GM23338 (cell line): ENCODE measurements at regions not wholly inside any gene's neighbourhood (a gene's known extent, or its start where the extent isn't known, plus 50 kb on each side); places are given as distances from the start of the nearest gene placed in this dataset.

Experiments
- ATAC-seq: fragments of 200-7000 bp; cut with Tn5 transposase; 3 replicates; pipeline ENCODE4 v1.9.1; 2020
- DNase-seq: peaks from one replicate; pipeline ENCODE4 v3.0.0-alpha.2; 2015; ENCODE audit warnings: low spot score
- H2AFZ ChIP-seq: fragments of 200-600 bp; sonication (generic); 2 replicates; pipeline ENCODE4 v1.8.0; 2016; ENCODE audit warnings: antibody characterized with exemption, mild to moderate bottlenecking, moderate library complexity
- H3F3A ChIP-seq: fragments of 200-600 bp; sonication (generic); replicated peaks from 2 replicates; pipeline ENCODE4 v1.8.0; 2017; ENCODE audit warnings: antibody characterized with exemption, mixed run types, low read depth
- H3K27ac ChIP-seq: fragments of 200-600 bp; sonication (generic); 2 replicates; pipeline ENCODE4 v1.6.1; 2016; ENCODE audit warnings: low read depth
- H3K27me3 ChIP-seq: fragments of 200-600 bp; sonication (generic); 2 replicates; pipeline ENCODE4 v1.8.0; 2016; ENCODE audit warnings: mild to moderate bottlenecking, mixed run types, moderate library complexity; ENCODE audit not compliant: insufficient read depth
- H3K36me3 ChIP-seq: fragments of 200-600 bp; sonication (generic); 2 replicates; pipeline ENCODE4 v1.8.0; 2016; ENCODE audit warnings: mild to moderate bottlenecking; ENCODE audit not compliant: insufficient read depth
- H3K4me1 ChIP-seq: fragments of 200-600 bp; sonication (generic); 2 replicates; pipeline ENCODE4 v1.8.0; 2016; ENCODE audit warnings: mild to moderate bottlenecking, moderate library complexity; ENCODE audit not compliant: insufficient read depth
- H3K4me2 ChIP-seq: fragments of 200-600 bp; sonication (generic); 2 replicates; pipeline ENCODE4 v1.7.1; 2017; ENCODE audit warnings: mixed run types
- H3K4me3 ChIP-seq: fragments of 200-600 bp; sonication (generic); 2 replicates; pipeline ENCODE4 v1.6.1; 2016; ENCODE audit warnings: mixed run types
- H3K79me2 ChIP-seq: fragments of 200-600 bp; sonication (generic); replicated peaks from 2 replicates; pipeline ENCODE4 v1.8.0; 2017; ENCODE audit warnings: mild to moderate bottlenecking; ENCODE audit not compliant: insufficient read depth
- H3K9me2 ChIP-seq: fragments of 200-600 bp; sonication (generic); 2 replicates; pipeline ENCODE4 v1.8.0; 2017; ENCODE audit not compliant: insufficient read depth
- H4K20me1 ChIP-seq: fragments of 200-600 bp; sonication (generic); replicated peaks from 2 replicates; pipeline ENCODE4 v1.8.0; 2017; ENCODE audit warnings: mild to moderate bottlenecking; ENCODE audit not compliant: insufficient read depth
- H3K27ac Mint-ChIP-seq: 2 replicates; pipeline ENCODE4 v1.8.0; 2020; ENCODE audit warnings: inconsistent platforms, mild to moderate bottlenecking, moderate library complexity, mixed read lengths
- H3K27me3 Mint-ChIP-seq: 3 replicates; pipeline ENCODE4 v1.8.0; 2022; ENCODE audit warnings: low read depth, mild to moderate bottlenecking, moderate library complexity, mixed read lengths, inconsistent platforms; ENCODE audit not compliant: insufficient read depth, poor library complexity
- H3K36me3 Mint-ChIP-seq: 3 replicates; pipeline ENCODE4 v1.8.0; 2021; ENCODE audit warnings: low read depth, mild to moderate bottlenecking, inconsistent platforms, moderate library complexity, mixed read lengths
- H3K4me1 Mint-ChIP-seq: 3 replicates; pipeline ENCODE4 v1.8.0; 2020; ENCODE audit warnings: mild to moderate bottlenecking, inconsistent platforms, mixed read lengths
- H3K4me3 Mint-ChIP-seq: 3 replicates; pipeline ENCODE4 v1.8.0; 2021; ENCODE audit warnings: moderate library complexity, mild to moderate bottlenecking, inconsistent platforms, mixed read lengths
- H3K9me3 Mint-ChIP-seq: 3 replicates; pipeline ENCODE4 v1.8.0; 2020; ENCODE audit warnings: moderate library complexity, mild to moderate bottlenecking, inconsistent platforms, mixed read lengths
- CREB1 ChIP-seq: fragments of 250-450 bp; sonication (Bioruptor Pico); IDR thresholded peaks from 2 replicates; pipeline ENCODE4 v1.5.0; 2020; ENCODE audit warnings: low read depth, mild to moderate bottlenecking, moderate library complexity
- EZH2 ChIP-seq: fragments of 200-600 bp; sonication (generic); IDR thresholded peaks from one replicate; pipeline ENCODE4 v1.8.0; 2017; ENCODE audit warnings: antibody characterized with exemption, mild to moderate bottlenecking, low read depth; ENCODE audit not compliant: unreplicated experiment
- EZH2phosphoT487 ChIP-seq: fragments of 200-600 bp; sonication (generic); IDR thresholded peaks from one replicate; pipeline ENCODE4 v1.8.1; 2018; ENCODE audit warnings: antibody characterized with exemption; ENCODE audit not compliant: unreplicated experiment
- JUNB ChIP-seq: IDR thresholded peaks from one replicate; pipeline ENCODE4 v1.6.1; 2016; ENCODE audit warnings: antibody characterized with exemption; ENCODE audit not compliant: unreplicated experiment
- NANOG ChIP-seq: IDR thresholded peaks from 2 replicates; pipeline ENCODE4 v1.6.1; 2016; ENCODE audit warnings: antibody characterized with exemption, borderline replicate concordance
- POLR2AphosphoS5 ChIP-seq: IDR thresholded peaks from 2 replicates; pipeline ENCODE4 v1.6.1; 2016; ENCODE audit warnings: antibody characterized with exemption, low read depth
- STAT1 ChIP-seq: IDR thresholded peaks from one replicate; pipeline ENCODE4 v1.6.1; 2016; ENCODE audit warnings: antibody characterized with exemption; ENCODE audit not compliant: unreplicated experiment
- ZNF114 ChIP-seq: fragments of 250-450 bp; sonication (Bioruptor Pico); IDR thresholded peaks from 2 replicates; pipeline ENCODE4 v1.5.0; 2020; ENCODE audit warnings: mild to moderate bottlenecking, moderate library complexity
- ZNF331 ChIP-seq: fragments of 250-450 bp; sonication (Bioruptor Pico); IDR thresholded peaks from 2 replicates; pipeline ENCODE4 v1.5.0; 2020; ENCODE audit warnings: low read depth, mild to moderate bottlenecking, moderate library complexity
- TF ChIP-seq, protein P1 (sequence below): fragments of 250-450 bp; sonication (Bioruptor Pico); IDR thresholded peaks from 2 replicates; pipeline ENCODE4 v1.5.0; 2020; ENCODE audit warnings: mild to moderate bottlenecking, moderate library complexity
- TF ChIP-seq, protein P2 (sequence below), 2 experiments: fragments of 200-600 bp in 1 of 2; sonication (generic) in 1 of 2; conservative IDR thresholded peaks; 2 replicates each; pipeline versions ENCODE4 v1.5.1 to v1.6.1; 2016 to 2017; ENCODE audit warnings: antibody characterized with exemption in 2 of 2, low read depth in 2 of 2, mild to moderate bottlenecking in 2 of 2, moderate library complexity in 1 of 2
- TF ChIP-seq, protein P3 (sequence below): IDR thresholded peaks from 2 replicates; pipeline ENCODE4 v1.6.1; 2016; ENCODE audit warnings: antibody characterized with exemption
- TF ChIP-seq, protein P4 (sequence below): IDR thresholded peaks from one replicate; pipeline ENCODE4 v1.6.1; 2018; ENCODE audit warnings: antibody characterized with exemption; ENCODE audit not compliant: unreplicated experiment

DNA sequence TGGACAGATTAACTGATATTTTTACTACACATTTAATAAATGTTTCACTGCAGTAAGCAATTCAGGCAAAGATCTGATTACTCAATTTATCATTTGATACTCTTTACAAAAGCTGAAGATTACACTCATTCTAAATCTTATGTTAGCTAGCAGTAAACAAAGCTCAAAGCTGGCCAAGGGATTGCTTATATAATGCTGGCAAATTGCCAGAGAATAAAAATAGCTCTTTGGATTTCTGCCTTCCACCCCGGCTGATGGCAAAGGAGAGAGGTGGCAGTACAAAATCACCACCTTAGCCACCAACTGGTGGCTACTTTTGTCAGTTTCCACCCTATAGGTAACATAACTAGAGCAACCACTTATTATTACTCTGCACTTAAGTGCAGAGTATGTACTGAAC lies 320.5 kb downstream of the FSIP2 start:
- ATAC-seq, result no peak
- no peaks in the 10 kb centered on the region for H3K36me3 Mint-ChIP-seq

More for the DNA sequence above, 320.5 kb downstream of the FSIP2 start:
- Histone ChIP-seq H3K4me1 (peaks cover 14% of the 10 kb centered on the region), H2AFZ (no peak overlapping the region), H3F3A (no peaks in the 10 kb centered on the region), H3K9me2 (no peaks in the 10 kb centered on the region), H3K4me3 (no peak overlapping the region), H3K79me2 (no peaks in the 10 kb centered on the region), H3K36me3 (no peaks in the 10 kb centered on the region), H3K4me2 (peak overlapping the region; percentile 1; the same call in 1 of the 2 replicates), H3K27ac (peak overlapping the region; percentile 48; the same call in 1 of the 2 replicates), H3K27me3 (no peaks in the 10 kb centered on the region), H4K20me1 (no peaks in the 10 kb centered on the region)
- H3K4me3 Mint-ChIP-seq, result no peak overlapping the region
- peaks cover 10% of the 10 kb centered on the region; the same call in 2 of the 3 replicates for H3K4me1 Mint-ChIP-seq
- DNase-seq, result no peak
- no peaks in the 10 kb centered on the region for H3K27me3 Mint-ChIP-seq
- H3K27ac Mint-ChIP-seq, result peak overlapping the region; percentile 92
- H3K9me3 Mint-ChIP-seq, result no peaks in the 10 kb centered on the region
- TF ChIP-seq, protein P1, sequence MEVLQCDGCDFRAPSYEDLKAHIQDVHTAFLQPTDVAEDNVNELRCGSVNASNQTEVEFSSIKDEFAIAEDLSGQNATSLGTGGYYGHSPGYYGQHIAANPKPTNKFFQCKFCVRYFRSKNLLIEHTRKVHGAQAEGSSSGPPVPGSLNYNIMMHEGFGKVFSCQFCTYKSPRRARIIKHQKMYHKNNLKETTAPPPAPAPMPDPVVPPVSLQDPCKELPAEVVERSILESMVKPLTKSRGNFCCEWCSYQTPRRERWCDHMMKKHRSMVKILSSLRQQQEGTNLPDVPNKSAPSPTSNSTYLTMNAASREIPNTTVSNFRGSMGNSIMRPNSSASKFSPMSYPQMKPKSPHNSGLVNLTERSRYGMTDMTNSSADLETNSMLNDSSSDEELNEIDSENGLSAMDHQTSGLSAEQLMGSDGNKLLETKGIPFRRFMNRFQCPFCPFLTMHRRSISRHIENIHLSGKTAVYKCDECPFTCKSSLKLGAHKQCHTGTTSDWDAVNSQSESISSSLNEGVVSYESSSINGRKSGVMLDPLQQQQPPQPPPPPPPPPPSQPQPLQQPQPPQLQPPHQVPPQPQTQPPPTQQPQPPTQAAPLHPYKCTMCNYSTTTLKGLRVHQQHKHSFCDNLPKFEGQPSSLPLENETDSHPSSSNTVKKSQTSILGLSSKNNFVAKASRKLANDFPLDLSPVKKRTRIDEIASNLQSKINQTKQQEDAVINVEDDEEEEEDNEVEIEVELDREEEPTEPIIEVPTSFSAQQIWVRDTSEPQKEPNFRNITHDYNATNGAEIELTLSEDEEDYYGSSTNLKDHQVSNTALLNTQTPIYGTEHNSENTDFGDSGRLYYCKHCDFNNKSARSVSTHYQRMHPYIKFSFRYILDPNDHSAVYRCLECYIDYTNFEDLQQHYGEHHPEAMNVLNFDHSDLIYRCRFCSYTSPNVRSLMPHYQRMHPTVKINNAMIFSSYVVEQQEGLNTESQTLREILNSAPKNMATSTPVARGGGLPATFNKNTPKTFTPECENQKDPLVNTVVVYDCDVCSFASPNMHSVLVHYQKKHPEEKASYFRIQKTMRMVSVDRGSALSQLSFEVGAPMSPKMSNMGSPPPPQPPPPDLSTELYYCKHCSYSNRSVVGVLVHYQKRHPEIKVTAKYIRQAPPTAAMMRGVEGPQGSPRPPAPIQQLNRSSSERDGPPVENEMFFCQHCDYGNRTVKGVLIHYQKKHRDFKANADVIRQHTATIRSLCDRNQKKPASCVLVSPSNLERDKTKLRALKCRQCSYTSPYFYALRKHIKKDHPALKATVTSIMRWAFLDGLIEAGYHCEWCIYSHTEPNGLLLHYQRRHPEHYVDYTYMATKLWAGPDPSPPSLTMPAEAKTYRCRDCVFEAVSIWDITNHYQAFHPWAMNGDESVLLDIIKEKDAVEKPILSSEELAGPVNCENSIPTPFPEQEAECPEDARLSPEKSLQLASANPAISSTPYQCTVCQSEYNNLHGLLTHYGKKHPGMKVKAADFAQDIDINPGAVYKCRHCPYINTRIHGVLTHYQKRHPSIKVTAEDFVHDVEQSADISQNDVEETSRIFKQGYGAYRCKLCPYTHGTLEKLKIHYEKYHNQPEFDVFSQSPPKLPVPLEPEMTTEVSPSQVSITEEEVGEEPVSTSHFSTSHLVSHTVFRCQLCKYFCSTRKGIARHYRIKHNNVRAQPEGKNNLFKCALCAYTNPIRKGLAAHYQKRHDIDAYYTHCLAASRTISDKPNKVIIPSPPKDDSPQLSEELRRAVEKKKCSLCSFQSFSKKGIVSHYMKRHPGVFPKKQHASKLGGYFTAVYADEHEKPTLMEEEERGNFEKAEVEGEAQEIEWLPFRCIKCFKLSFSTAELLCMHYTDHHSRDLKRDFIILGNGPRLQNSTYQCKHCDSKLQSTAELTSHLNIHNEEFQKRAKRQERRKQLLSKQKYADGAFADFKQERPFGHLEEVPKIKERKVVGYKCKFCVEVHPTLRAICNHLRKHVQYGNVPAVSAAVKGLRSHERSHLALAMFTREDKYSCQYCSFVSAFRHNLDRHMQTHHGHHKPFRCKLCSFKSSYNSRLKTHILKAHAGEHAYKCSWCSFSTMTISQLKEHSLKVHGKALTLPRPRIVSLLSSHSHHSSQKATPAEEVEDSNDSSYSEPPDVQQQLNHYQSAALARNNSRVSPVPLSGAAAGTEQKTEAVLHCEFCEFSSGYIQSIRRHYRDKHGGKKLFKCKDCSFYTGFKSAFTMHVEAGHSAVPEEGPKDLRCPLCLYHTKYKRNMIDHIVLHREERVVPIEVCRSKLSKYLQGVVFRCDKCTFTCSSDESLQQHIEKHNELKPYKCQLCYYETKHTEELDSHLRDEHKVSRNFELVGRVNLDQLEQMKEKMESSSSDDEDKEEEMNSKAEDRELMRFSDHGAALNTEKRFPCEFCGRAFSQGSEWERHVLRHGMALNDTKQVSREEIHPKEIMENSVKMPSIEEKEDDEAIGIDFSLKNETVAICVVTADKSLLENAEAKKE, result no peak
- TF ChIP-seq, protein P2, sequence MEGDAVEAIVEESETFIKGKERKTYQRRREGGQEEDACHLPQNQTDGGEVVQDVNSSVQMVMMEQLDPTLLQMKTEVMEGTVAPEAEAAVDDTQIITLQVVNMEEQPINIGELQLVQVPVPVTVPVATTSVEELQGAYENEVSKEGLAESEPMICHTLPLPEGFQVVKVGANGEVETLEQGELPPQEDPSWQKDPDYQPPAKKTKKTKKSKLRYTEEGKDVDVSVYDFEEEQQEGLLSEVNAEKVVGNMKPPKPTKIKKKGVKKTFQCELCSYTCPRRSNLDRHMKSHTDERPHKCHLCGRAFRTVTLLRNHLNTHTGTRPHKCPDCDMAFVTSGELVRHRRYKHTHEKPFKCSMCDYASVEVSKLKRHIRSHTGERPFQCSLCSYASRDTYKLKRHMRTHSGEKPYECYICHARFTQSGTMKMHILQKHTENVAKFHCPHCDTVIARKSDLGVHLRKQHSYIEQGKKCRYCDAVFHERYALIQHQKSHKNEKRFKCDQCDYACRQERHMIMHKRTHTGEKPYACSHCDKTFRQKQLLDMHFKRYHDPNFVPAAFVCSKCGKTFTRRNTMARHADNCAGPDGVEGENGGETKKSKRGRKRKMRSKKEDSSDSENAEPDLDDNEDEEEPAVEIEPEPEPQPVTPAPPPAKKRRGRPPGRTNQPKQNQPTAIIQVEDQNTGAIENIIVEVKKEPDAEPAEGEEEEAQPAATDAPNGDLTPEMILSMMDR (conservative IDR thresholded peaks at IDR 0.05; ENCODE audit: low read depth in 2 of 2), result no peak
- TF ChIP-seq EZH2phosphoT487, result no peak
- TF ChIP-seq, protein P3, sequence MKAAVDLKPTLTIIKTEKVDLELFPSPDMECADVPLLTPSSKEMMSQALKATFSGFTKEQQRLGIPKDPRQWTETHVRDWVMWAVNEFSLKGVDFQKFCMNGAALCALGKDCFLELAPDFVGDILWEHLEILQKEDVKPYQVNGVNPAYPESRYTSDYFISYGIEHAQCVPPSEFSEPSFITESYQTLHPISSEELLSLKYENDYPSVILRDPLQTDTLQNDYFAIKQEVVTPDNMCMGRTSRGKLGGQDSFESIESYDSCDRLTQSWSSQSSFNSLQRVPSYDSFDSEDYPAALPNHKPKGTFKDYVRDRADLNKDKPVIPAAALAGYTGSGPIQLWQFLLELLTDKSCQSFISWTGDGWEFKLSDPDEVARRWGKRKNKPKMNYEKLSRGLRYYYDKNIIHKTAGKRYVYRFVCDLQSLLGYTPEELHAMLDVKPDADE, result no peak
- TF ChIP-seq STAT1, result no peak
- no peak for TF ChIP-seq ZNF114 (CRISPR knock-in tag)
- TF ChIP-seq POLR2AphosphoS5, result no peak
- no peak for TF ChIP-seq NANOG
- TF ChIP-seq, protein P4, sequence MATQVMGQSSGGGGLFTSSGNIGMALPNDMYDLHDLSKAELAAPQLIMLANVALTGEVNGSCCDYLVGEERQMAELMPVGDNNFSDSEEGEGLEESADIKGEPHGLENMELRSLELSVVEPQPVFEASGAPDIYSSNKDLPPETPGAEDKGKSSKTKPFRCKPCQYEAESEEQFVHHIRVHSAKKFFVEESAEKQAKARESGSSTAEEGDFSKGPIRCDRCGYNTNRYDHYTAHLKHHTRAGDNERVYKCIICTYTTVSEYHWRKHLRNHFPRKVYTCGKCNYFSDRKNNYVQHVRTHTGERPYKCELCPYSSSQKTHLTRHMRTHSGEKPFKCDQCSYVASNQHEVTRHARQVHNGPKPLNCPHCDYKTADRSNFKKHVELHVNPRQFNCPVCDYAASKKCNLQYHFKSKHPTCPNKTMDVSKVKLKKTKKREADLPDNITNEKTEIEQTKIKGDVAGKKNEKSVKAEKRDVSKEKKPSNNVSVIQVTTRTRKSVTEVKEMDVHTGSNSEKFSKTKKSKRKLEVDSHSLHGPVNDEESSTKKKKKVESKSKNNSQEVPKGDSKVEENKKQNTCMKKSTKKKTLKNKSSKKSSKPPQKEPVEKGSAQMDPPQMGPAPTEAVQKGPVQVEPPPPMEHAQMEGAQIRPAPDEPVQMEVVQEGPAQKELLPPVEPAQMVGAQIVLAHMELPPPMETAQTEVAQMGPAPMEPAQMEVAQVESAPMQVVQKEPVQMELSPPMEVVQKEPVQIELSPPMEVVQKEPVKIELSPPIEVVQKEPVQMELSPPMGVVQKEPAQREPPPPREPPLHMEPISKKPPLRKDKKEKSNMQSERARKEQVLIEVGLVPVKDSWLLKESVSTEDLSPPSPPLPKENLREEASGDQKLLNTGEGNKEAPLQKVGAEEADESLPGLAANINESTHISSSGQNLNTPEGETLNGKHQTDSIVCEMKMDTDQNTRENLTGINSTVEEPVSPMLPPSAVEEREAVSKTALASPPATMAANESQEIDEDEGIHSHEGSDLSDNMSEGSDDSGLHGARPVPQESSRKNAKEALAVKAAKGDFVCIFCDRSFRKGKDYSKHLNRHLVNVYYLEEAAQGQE, result no peak
- TF ChIP-seq EZH2, result no peak
- TF ChIP-seq CREB1 (CRISPR knock-in tag), result no peak
- TF ChIP-seq JUNB, result no peak
- TF ChIP-seq ZNF331 (CRISPR knock-in tag), result no peak
